ENCODE measurements at regions not wholly inside any gene's neighbourhood (a gene's known extent, or its start where the extent isn't known, plus 50 kb on each side); places are given as distances from the start of the nearest gene placed in this dataset.
"Not testable (repeated sequence)": the region's sequence is repeated elsewhere in the genome, so short reads cannot be mapped to it uniquely, and the experiment has no call there.

DNA sequence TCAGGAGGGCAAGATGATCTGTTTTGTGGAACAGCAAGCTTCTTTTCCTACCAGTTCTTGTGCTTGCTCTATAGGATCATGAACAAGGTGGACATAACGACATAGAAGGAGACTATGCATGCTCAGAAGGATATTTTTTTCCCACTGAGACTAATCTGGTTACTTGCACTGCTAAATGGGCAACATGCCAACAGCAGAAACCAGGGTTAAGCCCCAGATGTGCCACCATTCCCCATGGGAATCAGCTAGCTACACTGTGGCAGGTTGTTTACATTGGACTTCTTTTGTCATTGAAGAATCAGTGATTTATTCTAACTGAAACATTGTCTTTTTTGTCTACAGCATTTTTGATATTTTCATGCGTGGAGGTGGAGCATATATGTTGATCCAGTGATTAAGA, 165.6 kb downstream of the C4orf33 start:
- DNase-seq (no peak), ATAC-seq (no peak)
- H3K36me3 ChIP-seq: no peaks in the 10 kb centered on the region
- no peaks in the 10 kb centered on the region for H3K27me3 ChIP-seq
- TF ChIP-seq POLR2A (IDR thresholded peaks at IDR 0.05) (no peak), CTCF (IDR thresholded peaks at IDR 0.05) (no peak)
- intact Hi-C loops (cut with DNase I): no loop called here
- H3K27ac ChIP-seq: no peak overlapping the region
- 58% methylated on average over 2 of the region's 2 CpGs for WGBS (ENCODE audit: insufficient coverage, low coverage, low lambda C conversion rate, missing lambda C conversion rate)
- no peaks in the 10 kb centered on the region for H3K9me3 ChIP-seq
- H3K4me1 ChIP-seq: no peaks in the 10 kb centered on the region
- no peak overlapping the region for H3K4me3 ChIP-seq

DNA sequence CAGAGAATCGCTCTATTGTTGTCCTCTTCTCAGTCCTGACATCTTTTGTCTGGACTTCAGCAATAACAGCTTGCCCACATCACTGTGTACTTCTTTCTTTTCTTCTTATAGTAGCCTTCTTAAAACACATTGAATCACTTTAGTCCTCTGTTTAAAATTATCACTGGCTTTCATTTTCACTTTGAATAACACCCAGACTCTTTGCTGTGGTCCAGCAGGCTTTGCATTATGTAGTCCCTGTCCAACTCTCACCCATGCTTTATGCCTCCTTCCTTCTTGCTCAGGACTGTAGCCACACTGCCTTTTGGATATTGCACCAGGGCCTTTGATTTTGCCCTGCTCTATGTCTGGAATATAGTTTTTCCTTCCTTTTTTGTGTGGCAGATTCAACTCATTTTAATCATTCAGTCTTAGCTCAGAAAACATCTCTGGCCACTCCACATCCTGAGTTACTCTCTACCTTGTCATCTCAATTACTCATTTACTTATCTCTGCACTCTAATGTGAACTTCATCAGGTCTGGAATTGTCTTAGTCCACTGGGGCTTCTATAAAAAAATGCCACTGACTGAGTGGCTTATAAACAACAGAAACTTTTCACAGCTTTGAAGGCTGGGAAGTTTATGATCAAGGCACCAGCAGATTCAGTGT, 168.2 kb downstream of the C4orf33 start:
- Histone ChIP-seq H3K27me3 (no peaks in the 10 kb centered on the region), H3K36me3 (no peaks in the 10 kb centered on the region), H3K9me3 (no peaks in the 10 kb centered on the region), H3K4me3 (no peak overlapping the region), H3K4me1 (no peaks in the 10 kb centered on the region), H3K27ac (no peak overlapping the region)
- no peak for ATAC-seq
- no peak for DNase-seq
- 100% methylated on average over 1 of the region's 1 CpG for WGBS (ENCODE audit: insufficient coverage, low coverage, low lambda C conversion rate, missing lambda C conversion rate)
- TF ChIP-seq POLR2A (IDR thresholded peaks at IDR 0.05) (no peak), CTCF (IDR thresholded peaks at IDR 0.05) (no peak)
- intact Hi-C loops (cut with DNase I): no loop called here

DNA sequence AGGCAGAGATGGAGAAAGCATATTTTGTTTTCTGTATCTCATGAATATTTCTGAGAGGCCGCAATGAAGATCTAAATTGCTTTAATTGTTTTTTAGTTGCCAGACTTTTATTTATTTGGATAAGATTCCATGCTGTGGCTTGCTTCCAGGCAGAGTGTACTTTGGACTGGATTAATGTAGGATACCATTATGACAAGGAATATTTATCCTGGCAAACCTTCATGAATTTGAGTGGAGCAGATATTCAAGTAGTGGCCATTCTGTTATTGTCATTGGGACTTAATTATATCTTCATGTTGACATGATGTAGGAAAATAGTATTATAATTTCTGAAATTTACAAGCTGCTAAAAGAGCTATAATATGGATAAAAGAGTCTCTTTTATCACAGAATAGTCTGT, 182.9 kb downstream of the C4orf33 start:
- H3K27me3 ChIP-seq: no peaks in the 10 kb centered on the region
- DNase-seq: no peak
- H3K27ac ChIP-seq: no peak overlapping the region
- no peak overlapping the region for H3K4me3 ChIP-seq
- ATAC-seq: peak in 1 of 4 donors; percentile 26
- no peaks in the 10 kb centered on the region for H3K4me1 ChIP-seq
- intact Hi-C loops (cut with DNase I): no loop called here
- TF ChIP-seq POLR2A (IDR thresholded peaks at IDR 0.05): no peak
- TF ChIP-seq CTCF (IDR thresholded peaks at IDR 0.05): no peak
- WGBS (ENCODE audit: insufficient coverage, low coverage, low lambda C conversion rate, missing lambda C conversion rate): 22% methylated on average over 1 of the region's 1 CpG
- no peaks in the 10 kb centered on the region for H3K9me3 ChIP-seq
- no peaks in the 10 kb centered on the region for H3K36me3 ChIP-seq

DNA sequence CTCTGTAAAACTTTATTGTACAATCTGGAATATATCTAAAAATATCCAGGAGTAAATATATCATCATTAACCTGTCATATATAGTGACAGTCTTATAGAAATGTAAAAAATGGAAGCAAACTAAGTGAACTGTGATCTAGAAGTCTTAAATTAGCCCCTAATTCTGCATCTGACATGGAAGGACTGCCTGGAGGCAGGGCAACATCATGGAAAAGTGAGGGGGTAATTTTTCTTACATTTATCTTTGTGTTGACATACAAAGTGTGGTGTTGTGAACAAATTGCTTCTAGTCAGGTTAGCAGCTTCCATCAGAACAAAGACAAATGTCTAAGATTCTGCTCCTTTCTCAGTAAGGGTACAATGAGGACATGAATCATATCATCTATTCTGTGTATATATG, 186.3 kb downstream of the C4orf33 start:
- Histone ChIP-seq H3K4me1 (no peaks in the 10 kb centered on the region), H3K27me3 (no peaks in the 10 kb centered on the region), H3K36me3 (no peaks in the 10 kb centered on the region), H3K9me3 (no peaks in the 10 kb centered on the region), H3K4me3 (no peak overlapping the region), H3K27ac (no peak overlapping the region)
- ATAC-seq (no peak), DNase-seq (no peak)
- intact Hi-C loops (cut with DNase I): no loop called here
- TF ChIP-seq POLR2A (IDR thresholded peaks at IDR 0.05) (no peak), CTCF (IDR thresholded peaks at IDR 0.05) (no peak)

GRCh38 chr4:129292194-129292593, 196.2 kb downstream of the C4orf33 start:
- H3K9me3 ChIP-seq; H3K4me3 ChIP-seq; H3K27me3 ChIP-seq; H3K27ac ChIP-seq; H3K4me1 ChIP-seq; intact Hi-C loops (cut with DNase I); H3K36me3 ChIP-seq; ATAC-seq; DNase-seq: not testable (repeated sequence)
- 86% methylated on average over 1 of the region's 4 CpGs for WGBS (ENCODE audit: insufficient coverage, low coverage, low lambda C conversion rate, missing lambda C conversion rate)

Measured in right lobe of liver (tissue), 6 donors.